ENCODE measurements at regions not wholly inside any gene's neighbourhood (a gene's known extent, or its start where the extent isn't known, plus 50 kb on each side); places are given as distances from the start of the nearest gene placed in this dataset.

DNA sequence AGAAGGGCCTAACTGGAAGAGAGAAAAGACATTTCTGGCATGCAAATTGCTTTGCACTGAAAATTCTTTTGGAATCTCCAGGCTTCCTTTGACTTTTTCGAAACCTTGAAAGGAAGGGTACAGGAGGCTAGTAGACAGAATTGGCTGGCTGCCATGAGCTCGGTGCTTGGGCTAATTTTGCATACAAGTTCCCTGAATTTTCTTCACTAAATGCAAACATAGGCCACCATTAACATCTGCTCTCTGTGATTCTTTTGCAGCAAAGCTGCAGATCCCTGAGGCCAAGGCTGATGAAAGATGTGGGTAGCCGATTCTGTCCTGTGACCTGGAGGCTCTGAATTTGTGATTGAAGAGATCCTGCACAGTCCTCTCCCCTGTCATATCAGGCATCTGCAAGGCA lies 247.8 kb upstream of the MCTP2 start (continued):
- TF ChIP-seq, protein P1, sequence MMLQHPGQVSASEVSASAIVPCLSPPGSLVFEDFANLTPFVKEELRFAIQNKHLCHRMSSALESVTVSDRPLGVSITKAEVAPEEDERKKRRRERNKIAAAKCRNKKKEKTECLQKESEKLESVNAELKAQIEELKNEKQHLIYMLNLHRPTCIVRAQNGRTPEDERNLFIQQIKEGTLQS (IDR thresholded peaks at IDR 0.05), result no peak
- TF ChIP-seq SRF (IDR thresholded peaks at IDR 0.05; ENCODE audit: low read depth) (no peak), YY1 (IDR thresholded peaks at IDR 0.05; ENCODE audit: extremely low read depth, insufficient replicate concordance, low read depth, low read length) (no peak), ELF1 (IDR thresholded peaks at IDR 0.05; ENCODE audit: borderline replicate concordance, low read depth) (no peak)

DNA sequence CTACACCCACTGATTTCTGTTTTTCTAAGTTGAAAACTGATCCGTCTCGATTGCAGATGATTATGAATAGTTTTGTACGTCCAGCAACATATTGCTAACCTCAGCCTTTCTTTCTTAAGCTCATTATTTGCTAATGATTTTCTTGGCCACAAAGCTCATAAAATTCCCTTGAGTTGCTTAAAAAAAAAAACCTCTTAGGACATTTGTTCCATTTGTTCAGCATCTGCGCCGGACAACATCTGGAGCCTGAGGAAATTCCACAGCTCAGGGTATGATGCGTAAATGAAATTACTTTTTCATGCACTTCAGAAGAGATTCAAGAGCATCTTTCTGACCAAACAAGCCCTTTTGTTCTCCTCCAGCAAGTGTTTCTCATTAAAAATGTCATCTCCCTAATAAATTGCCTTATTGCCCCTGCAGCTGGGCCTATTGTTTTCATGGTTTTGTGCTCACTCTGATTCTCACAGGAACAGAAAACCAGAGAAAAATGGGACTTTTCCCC lies 249.1 kb upstream of the MCTP2 start:
- no peaks in the 10 kb centered on the region for H4K20me1 ChIP-seq (ENCODE audit: insufficient read depth)
- ATAC-seq, result no peak
- no TSS peak for BruUV-seq (replicated peaks)
- TF ChIP-seq POLR2AphosphoS5 (IDR thresholded peaks at IDR 0.05; ENCODE audit: low read depth, low read length) (no peak), SP1 (IDR thresholded peaks at IDR 0.05; ENCODE audit: low read depth) (no peak), CEBPB (IDR thresholded peaks at IDR 0.05; ENCODE audit: low read depth) (no peak)
- TF ChIP-seq, protein P2, sequence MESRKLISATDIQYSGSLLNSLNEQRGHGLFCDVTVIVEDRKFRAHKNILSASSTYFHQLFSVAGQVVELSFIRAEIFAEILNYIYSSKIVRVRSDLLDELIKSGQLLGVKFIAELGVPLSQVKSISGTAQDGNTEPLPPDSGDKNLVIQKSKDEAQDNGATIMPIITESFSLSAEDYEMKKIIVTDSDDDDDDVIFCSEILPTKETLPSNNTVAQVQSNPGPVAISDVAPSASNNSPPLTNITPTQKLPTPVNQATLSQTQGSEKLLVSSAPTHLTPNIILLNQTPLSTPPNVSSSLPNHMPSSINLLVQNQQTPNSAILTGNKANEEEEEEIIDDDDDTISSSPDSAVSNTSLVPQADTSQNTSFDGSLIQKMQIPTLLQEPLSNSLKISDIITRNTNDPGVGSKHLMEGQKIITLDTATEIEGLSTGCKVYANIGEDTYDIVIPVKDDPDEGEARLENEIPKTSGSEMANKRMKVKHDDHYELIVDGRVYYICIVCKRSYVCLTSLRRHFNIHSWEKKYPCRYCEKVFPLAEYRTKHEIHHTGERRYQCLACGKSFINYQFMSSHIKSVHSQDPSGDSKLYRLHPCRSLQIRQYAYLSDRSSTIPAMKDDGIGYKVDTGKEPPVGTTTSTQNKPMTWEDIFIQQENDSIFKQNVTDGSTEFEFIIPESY (IDR thresholded peaks at IDR 0.05; ENCODE audit: extremely low read depth, insufficient replicate concordance, low read length), result no peak
- no peak overlapping the region for H3K9ac ChIP-seq (ENCODE audit: low read length)
- no peak overlapping the region for H2AFZ ChIP-seq (ENCODE audit: low read depth, low read length, poor library complexity, severe bottlenecking)
- H3K4me1 ChIP-seq (ENCODE audit: control insufficient read depth in 1 of 2, insufficient read depth in 2 of 2, low read length in 2 of 2), result no peaks in the 10 kb centered on the region
- no peak for DNase-seq (ENCODE audit: low read depth, low spot score)
- H3K4me3 ChIP-seq (replicated peaks in 1 of 2; ENCODE audit: low read depth in 1 of 2, low read length in 2 of 2), result no peak overlapping the region
- H3K36me3 ChIP-seq (ENCODE audit: control insufficient read depth in 1 of 2, insufficient read depth in 2 of 2, low read length in 2 of 2), result no peaks in the 10 kb centered on the region
- ChIA-PET POLR2A (no interaction called here), RAD21 (ENCODE audit: low non-redundant PET in 1 of 2, low total read pairs in 2 of 2, uncharacterized antibody in 2 of 2, unreplicated experiment in 2 of 2) (no interaction called here), CTCF (no interaction called here)
- no peaks in the 10 kb centered on the region; the same call in 1 of the 2 replicates for H3K27me3 ChIP-seq (ENCODE audit: insufficient read depth, low read length)
- no peaks in the 10 kb centered on the region for H3K79me2 ChIP-seq (ENCODE audit: insufficient read depth, low read length)
- H3K9me3 ChIP-seq (ENCODE audit: control insufficient read depth in 1 of 2, insufficient read depth in 1 of 2, low read depth in 1 of 2, low read length in 2 of 2), result no peaks in the 10 kb centered on the region
- no peaks in the 10 kb centered on the region for H3K9me2 ChIP-seq (ENCODE audit: insufficient read depth)
- no peak overlapping the region for H3K27ac ChIP-seq (ENCODE audit: low read depth, low read length)
- H3K4me2 ChIP-seq (ENCODE audit: low read length), result no peak overlapping the region
- intact Hi-C loops (cut with micrococcal nuclease), result no loop called here
